GM18517 (cell line): ENCODE measurements at regions not wholly inside any gene's neighbourhood (a gene's known extent, or its start where the extent isn't known, plus 50 kb on each side); places are given as distances from the start of the nearest gene placed in this dataset.

Source experiments
- ATAC-seq: cut with Tn5 transposase; IDR thresholded peaks from one replicate; pipeline ENCODE4 v1.9.1; 2021; ENCODE audit warnings: mild to moderate bottlenecking, moderate library complexity; ENCODE audit not compliant: unreplicated experiment

GRCh38 chr3:95097493-95097892, 1034.6 kb downstream of the NSUN3 start:
- ATAC-seq: no peak

DNA sequence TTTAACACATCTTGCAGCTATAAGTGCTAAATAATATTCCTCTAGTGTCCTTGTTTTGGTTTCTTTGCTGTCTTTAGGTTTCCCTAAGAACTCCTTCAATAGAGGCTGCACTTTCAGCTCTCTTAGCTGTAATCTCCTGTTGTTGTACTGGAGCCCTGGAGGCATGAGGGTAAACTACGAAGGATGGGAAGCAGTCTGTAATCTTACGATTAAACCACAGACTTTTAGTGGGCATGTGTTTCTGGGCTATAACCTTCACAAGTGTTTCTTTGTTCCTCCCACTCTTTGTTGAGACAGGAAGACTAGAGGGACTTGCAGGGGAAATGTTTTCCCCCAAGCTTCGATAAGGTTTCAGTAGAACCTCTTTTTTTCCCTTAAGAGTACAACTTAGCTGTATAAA, 1058.1 kb downstream of the NSUN3 start:
- no peak for ATAC-seq

- ATAC-seq: no peak
These were observed 1060.2 kb downstream of the NSUN3 start for GRCh38 chr3:95123104-95123503.

DNA sequence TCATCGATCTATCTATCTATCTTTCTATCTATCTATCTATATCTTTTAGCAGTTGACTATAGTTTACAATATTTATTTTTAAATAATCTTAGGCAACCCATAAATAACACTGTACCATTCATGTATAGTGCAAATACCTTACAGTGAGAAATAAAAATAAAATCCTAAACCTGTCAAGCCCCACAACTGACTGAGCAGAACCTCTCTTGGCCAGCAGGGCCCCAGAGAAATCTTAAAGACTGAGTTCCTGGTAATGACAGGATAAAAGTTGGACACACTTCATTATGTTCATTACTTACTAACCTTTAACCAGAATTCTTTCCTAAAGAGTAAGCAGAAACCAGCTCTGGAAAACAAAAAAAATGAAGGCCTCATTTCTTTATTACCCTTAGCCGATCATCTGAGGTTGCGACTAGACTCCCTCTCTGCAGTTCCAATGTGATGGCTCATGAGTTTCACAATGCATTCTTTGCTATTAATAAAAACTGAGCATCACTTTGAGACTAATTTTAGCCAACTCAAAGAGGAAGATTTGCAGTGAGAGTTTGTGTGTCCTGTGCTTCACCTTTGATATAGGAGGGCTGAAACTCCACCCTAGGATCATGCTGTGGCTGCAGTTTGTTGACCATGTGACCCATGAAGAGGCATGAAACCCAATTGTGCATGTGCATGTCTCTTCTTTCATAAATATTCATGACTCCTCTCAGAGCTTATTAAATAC, 1072.0 kb downstream of the NSUN3 start:
- ATAC-seq: no peak

- no peak for ATAC-seq
These were observed 1085.2 kb downstream of the NSUN3 start for GRCh38 chr3:95148107-95148506.

DNA sequence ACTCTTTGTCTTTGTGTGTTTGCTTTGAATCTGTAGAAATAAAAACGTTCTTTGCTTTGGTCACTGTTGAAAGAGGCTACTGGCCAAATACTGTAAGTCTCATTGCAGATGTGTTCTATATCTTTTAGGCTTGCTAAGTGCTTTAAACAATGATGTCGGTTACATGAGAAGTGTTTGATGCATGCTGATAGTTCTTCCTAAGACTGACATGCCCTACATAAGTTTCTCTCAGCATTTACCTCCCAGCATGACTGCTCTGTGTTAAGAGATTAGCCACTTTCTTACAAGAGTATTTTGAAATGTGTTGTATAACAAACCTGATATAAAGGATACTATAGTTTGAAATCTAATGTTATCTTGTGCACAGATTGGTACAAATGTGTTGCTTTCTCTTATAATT, 1088.7 kb downstream of the NSUN3 start:
- no peak for ATAC-seq

- no peak for ATAC-seq
These were observed 1091.9 kb downstream of the NSUN3 start for GRCh38 chr3:95154766-95155165.

- ATAC-seq: no peak
These were observed 1099.9 kb downstream of the NSUN3 start for GRCh38 chr3:95162794-95163193.

- no peak for ATAC-seq
These were observed 1104.9 kb downstream of the NSUN3 start for GRCh38 chr3:95167748-95168147.

DNA sequence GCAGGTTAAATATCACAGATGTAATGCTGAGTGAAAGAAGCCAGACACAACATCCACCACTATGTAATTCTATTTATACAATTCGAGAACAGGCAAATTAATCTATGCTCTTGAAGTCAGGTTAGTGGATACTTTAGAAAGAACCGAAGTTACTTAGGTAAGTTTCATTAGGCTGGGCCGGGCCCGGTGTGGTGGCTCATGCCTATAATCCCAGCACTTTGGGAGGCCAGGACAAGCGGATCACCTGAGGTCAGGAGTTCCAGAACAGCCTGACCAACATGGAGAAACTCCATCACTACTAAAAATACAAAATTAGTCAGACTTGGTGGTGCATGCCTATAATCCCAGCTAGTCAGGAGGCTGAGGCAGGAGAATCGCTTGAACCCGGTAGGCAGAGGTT, 1105.7 kb downstream of the NSUN3 start:
- no peak for ATAC-seq

DNA sequence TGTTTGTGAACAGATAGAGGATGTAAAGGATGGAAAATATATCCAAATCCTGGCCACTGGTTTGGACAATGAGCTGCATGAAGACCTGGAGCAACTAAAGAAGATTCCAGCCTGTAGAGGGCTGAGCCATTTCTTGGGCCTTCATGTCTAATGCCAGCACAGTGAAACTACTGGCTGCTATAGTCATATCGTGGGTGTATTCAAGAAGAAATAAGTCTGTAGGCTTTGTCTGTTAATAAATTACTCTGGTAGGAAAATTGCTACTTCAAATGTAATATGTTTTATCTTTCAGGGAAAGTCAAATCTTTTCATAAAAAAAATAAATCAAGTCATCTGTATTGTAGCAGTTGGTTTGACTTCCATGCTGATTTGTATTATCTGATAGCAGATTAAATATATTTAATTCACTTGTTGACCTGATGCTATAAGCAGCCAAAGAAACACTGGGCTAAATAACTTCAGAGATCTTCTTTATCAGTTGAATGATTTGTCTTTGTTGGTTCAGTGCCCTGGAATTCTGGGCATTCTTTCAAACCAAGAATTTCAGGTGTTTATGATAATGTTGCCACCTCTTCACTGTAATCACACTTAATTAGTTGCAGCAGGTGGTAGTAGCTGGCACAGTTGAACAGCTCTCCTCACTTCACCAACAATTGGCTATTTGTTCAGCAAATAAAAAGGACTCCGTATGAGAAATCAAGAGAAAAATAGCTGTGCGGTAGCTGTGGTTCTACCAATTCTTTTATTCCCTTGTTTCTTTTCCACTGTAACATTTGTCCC, 1109.5 kb downstream of the NSUN3 start:
- ATAC-seq: no peak

GRCh38 chr3:95177096-95177495, 1114.2 kb downstream of the NSUN3 start:
- no peak for ATAC-seq

DNA sequence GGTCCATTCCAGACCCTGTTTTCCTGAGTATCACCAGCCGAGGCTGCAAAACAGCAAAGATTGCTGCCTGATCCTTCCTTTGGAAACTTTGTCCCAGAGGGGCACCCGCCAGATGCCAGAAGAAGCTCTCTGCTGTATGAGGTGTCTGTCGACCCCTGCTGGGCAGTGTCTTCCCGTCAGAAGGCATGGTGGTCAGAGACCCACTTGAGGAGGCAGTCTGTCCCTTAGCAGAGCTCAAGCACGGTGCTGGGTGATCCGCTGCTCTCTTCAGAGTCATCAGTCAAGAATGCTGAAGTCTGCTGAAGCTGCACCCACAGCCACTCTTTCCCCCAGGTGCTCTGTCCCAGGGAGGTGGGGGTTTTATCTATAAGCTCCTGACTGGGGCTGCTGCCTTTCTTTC, 1121.2 kb downstream of the NSUN3 start:
- no peak for ATAC-seq

GRCh38 chr3:95189348-95189747, 1126.5 kb downstream of the NSUN3 start:
- ATAC-seq: no peak

GRCh38 chr3:95197661-95198060, 1134.8 kb downstream of the NSUN3 start:
- ATAC-seq: no peak

DNA sequence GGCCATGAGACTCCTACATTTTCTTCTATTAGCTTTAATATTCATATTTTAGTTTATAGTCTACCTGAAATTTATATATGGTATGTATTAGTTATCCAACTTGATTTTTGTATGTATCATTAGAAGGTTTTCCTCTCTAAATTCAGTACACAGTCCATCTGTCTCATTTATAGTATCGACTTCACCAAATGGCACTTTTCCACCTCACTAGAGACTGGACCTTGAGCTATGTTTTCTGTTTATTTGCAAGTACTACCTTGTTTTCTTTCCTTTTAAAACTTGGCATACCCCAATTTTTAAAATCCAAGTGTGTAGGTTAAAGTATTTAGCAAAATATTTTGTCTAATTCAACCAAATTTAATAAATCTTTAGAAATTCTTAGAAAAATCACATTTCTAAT, 1137.5 kb downstream of the NSUN3 start:
- ATAC-seq: no peak

DNA sequence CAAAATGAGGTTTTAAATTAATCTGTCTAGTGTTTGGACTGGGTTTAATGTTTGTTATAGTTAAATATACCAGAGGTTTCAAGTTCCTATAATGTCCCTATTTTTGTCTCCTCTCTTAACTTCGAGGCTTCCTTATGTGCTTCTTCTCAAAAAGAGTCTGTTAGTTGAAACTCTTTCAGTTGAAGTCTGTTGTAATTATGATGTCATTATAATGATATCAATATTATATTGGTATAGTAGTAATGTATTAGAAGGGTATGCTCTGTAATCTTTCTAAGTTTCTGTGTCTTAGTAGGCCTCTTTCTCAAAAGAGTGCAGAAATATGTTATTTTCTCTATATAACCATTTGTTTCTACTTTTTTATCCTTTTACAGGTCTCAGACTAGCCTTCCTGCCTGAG, 1148.0 kb downstream of the NSUN3 start:
- ATAC-seq: no peak

GRCh38 chr3:95212117-95212516, 1149.3 kb downstream of the NSUN3 start:
- no peak for ATAC-seq

- ATAC-seq: no peak
These were observed 1152.6 kb downstream of the NSUN3 start for GRCh38 chr3:95215437-95215957.

DNA sequence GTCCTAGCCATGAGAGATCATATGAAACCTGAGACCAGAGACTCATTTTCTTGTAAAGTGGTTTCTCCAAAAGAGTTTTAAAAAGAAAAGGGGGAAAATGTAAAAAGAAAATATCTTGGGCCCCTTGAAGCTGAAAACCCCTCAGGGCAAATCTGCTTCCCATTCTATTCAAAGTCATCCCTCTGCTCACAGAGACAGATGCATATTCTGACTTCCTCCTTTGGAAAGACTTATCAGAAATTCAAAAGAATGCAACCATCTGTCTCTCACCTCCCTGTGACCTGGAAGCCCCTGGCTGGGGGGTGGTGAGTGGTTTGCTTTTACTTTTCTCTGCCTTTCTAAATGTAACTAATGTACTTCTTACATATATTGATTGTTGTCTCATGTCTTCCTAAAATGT, 1154.8 kb downstream of the NSUN3 start:
- ATAC-seq: no peak

DNA sequence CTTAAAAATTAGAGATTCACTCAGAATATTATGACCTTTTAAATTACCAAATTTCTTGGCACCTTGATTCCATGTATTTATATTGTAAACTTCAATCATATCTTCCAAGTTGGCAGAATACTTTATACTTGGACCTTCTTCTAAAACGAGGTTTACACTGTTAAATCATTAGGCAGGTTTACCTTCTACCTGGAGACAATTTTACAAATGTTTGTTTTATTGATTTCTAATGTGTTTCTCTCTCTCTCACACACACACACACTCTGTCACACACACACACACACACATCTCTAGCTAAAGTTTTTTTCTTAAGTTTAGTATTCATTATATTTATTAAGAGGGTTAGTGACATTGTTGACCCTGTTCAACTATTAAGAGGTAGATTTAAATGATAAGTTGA, 1155.6 kb downstream of the NSUN3 start:
- no peak for ATAC-seq

DNA sequence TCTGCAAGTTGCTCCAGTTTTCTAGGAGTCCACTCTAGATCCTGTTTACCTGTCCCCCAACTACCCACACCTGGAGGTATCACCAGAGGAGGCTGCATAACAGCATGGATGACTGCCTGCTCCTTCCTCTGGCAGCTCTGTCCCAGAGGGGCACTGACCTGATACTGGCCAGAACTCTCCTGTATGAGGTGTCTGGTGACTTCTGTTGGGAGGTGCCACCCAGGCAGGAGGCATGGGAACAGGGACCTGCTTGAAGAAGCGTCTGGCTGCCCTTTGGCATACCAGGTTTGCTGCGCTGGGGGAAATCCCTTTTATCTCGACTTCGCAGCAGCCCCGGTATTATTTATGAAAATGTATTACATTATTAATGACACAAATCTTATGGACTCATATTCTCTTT, 1163.6 kb downstream of the NSUN3 start:
- no peak for ATAC-seq
